CD8-positive, alpha-beta memory T cell (primary cell): ENCODE measurements at regions not wholly inside any gene's neighbourhood (a gene's known extent, or its start where the extent isn't known, plus 50 kb on each side); places are given as distances from the start of the nearest gene placed in this dataset.
A peak's percentile ranks its signal among the peaks of the same experiment; 100 is the strongest.

ENCODE experiments used
- CTCF ChIA-PET: fragments of 350-600 bp; sonication (Branson Sonifier 250); formaldehyde crosslinking; loops from one replicate; lab custom pipeline; 2021; ENCODE audit warnings: antibody characterized with exemption; lab: Charles Lee
- POLR2A ChIA-PET: fragments of 350-600 bp; sonication (Branson Sonifier 250); formaldehyde crosslinking; loops from one replicate; lab custom pipeline; 2021; ENCODE audit warnings: antibody characterized with exemption; lab: Charles Lee
- DNase-seq, 5 donors: peaks; one replicate each; pipeline versions ENCODE4 v3.0.0 to v3.0.0-alpha.2; 2020 to 2022; ENCODE audit warnings: mixed read lengths in 1 of 5
- H3K27ac ChIP-seq: one replicate; pipeline ENCODE4 v1.7.0; 2013; ENCODE audit warnings: low read depth, mild to moderate bottlenecking, low read length, moderate library complexity
- H3K27me3 ChIP-seq: 2 replicates; pipeline ENCODE4 v1.7.0; 2013; ENCODE audit warnings: low read length, mild to moderate bottlenecking; ENCODE audit not compliant: insufficient read depth, poor library complexity, severe bottlenecking
- H3K36me3 ChIP-seq: 2 replicates; pipeline ENCODE4 v1.7.0; 2013; ENCODE audit warnings: mild to moderate bottlenecking, low read length, moderate library complexity; ENCODE audit not compliant: insufficient read depth
- H3K4me1 ChIP-seq: 2 replicates; pipeline ENCODE4 v1.7.0; 2013; ENCODE audit warnings: mild to moderate bottlenecking, low read length, moderate library complexity; ENCODE audit not compliant: insufficient read depth
- H3K4me3 ChIP-seq: 2 replicates; pipeline ENCODE4 v1.7.0; 2013; ENCODE audit warnings: mild to moderate bottlenecking, low read length
- H3K9me3 ChIP-seq: 2 replicates; pipeline ENCODE4 v1.7.0; 2013; ENCODE audit warnings: mild to moderate bottlenecking, low read length
- H3K27ac Mint-ChIP-seq, 8 donors: one replicate each; pipeline ENCODE4 v1.8.0; 2020 to 2021; ENCODE audit warnings: mixed read lengths in 8 of 8, mild to moderate bottlenecking in 6 of 8, inconsistent platforms in 3 of 8, moderate library complexity in 3 of 8
- H3K27me3 Mint-ChIP-seq, 2 donors: one replicate each; pipeline ENCODE4 v1.8.0; 2020 to 2021; ENCODE audit warnings: mixed read lengths in 2 of 2, mild to moderate bottlenecking in 1 of 2, moderate library complexity in 1 of 2
- H3K36me3 Mint-ChIP-seq, 3 donors: one replicate each; pipeline ENCODE4 v1.8.0; 2020 to 2021; ENCODE audit warnings: mixed read lengths in 3 of 3, inconsistent platforms in 1 of 3, mild to moderate bottlenecking in 1 of 3
- H3K4me1 Mint-ChIP-seq, 3 donors: one replicate each; pipeline ENCODE4 v1.8.0; 2020 to 2021; ENCODE audit warnings: mixed read lengths in 3 of 3, inconsistent platforms in 1 of 3, mild to moderate bottlenecking in 1 of 3
- H3K4me3 Mint-ChIP-seq, 7 donors: one replicate each; pipeline ENCODE4 v1.8.0; 2020 to 2021; ENCODE audit warnings: mixed read lengths in 7 of 7, mild to moderate bottlenecking in 6 of 7, moderate library complexity in 4 of 7, inconsistent platforms in 2 of 7
- H3K9me3 Mint-ChIP-seq, 5 donors: one replicate each; pipeline ENCODE4 v1.8.0; 2020 to 2022; ENCODE audit warnings: mixed read lengths in 5 of 5, mild to moderate bottlenecking in 3 of 5, moderate library complexity in 2 of 5, inconsistent platforms in 1 of 5

- Histone ChIP-seq H3K27ac (no peak overlapping the region), H3K4me3 (no peak overlapping the region), H3K4me1 (no peaks in the 10 kb centered on the region), H3K9me3 (no peaks in the 10 kb centered on the region), H3K36me3 (no peaks in the 10 kb centered on the region), H3K27me3 (no peaks in the 10 kb centered on the region)
- no peak overlapping the region for H3K4me3 Mint-ChIP-seq
- peaks cover 0 to 17% (median 8%) of the 10 kb centered on the region in 5 donors for H3K9me3 Mint-ChIP-seq
- peaks cover 0 to 2% (median 0%) of the 10 kb centered on the region in 3 donors for H3K36me3 Mint-ChIP-seq
- H3K27ac Mint-ChIP-seq: no peak overlapping the region
- no peaks in the 10 kb centered on the region for H3K27me3 Mint-ChIP-seq
- no peak for DNase-seq
- ChIA-PET CTCF (no interaction called here), POLR2A (no interaction called here)
- no peaks in the 10 kb centered on the region for H3K4me1 Mint-ChIP-seq
These were observed 236.0 kb upstream of the ZNF462 start for GRCh38 chr9:106626936-106627335.

- DNase-seq: no peak
- Mint-ChIP-seq H3K27ac (no peak overlapping the region), H3K36me3 (peaks cover 0 to 2% (median 0%) of the 10 kb centered on the region in 3 donors), H3K9me3 (peaks cover 2 to 12% (median 11%) of the 10 kb centered on the region in 5 donors), H3K4me1 (no peaks in the 10 kb centered on the region), H3K4me3 (no peak overlapping the region), H3K27me3 (no peaks in the 10 kb centered on the region)
- Histone ChIP-seq H3K36me3 (no peaks in the 10 kb centered on the region), H3K27ac (no peak overlapping the region), H3K4me1 (no peaks in the 10 kb centered on the region), H3K4me3 (no peak overlapping the region), H3K9me3 (no peaks in the 10 kb centered on the region), H3K27me3 (no peaks in the 10 kb centered on the region)
- CTCF ChIA-PET: no interaction called here
- POLR2A ChIA-PET: no interaction called here
These were observed 230.3 kb upstream of the ZNF462 start for GRCh38 chr9:106632621-106633020.

- H3K36me3 Mint-ChIP-seq: peaks cover 0 to 2% (median 0%) of the 10 kb centered on the region in 3 donors
- no peak overlapping the region for H3K27ac ChIP-seq
- H3K4me3 ChIP-seq: no peak overlapping the region
- CTCF ChIA-PET: no interaction called here
- H3K4me1 Mint-ChIP-seq: no peaks in the 10 kb centered on the region
- H3K4me3 Mint-ChIP-seq: no peak overlapping the region
- peaks cover 2 to 21% (median 8%) of the 10 kb centered on the region in 5 donors for H3K9me3 Mint-ChIP-seq
- H3K4me1 ChIP-seq: no peaks in the 10 kb centered on the region
- no peak for DNase-seq
- H3K27ac Mint-ChIP-seq: no peak overlapping the region
- POLR2A ChIA-PET: no interaction called here
- no peaks in the 10 kb centered on the region for H3K27me3 Mint-ChIP-seq
- H3K27me3 ChIP-seq: no peaks in the 10 kb centered on the region
- no peaks in the 10 kb centered on the region for H3K9me3 ChIP-seq
- H3K36me3 ChIP-seq: no peaks in the 10 kb centered on the region
These were observed 228.8 kb upstream of the ZNF462 start for GRCh38 chr9:106634183-106634582.

GRCh38 chr9:106634641-106635040 is 228.3 kb upstream of the ZNF462 start:
- Histone ChIP-seq H3K4me1 (no peaks in the 10 kb centered on the region), H3K9me3 (no peaks in the 10 kb centered on the region), H3K27ac (no peak overlapping the region), H3K36me3 (no peaks in the 10 kb centered on the region), H3K27me3 (no peaks in the 10 kb centered on the region), H3K4me3 (no peak overlapping the region)
- Mint-ChIP-seq H3K4me3 (no peak overlapping the region), H3K27me3 (no peaks in the 10 kb centered on the region), H3K36me3 (no peaks in the 10 kb centered on the region), H3K4me1 (no peaks in the 10 kb centered on the region), H3K9me3 (peaks cover 2 to 21% (median 7%) of the 10 kb centered on the region in 5 donors), H3K27ac (no peak overlapping the region)
- ChIA-PET CTCF (no interaction called here), POLR2A (no interaction called here)
- no peak for DNase-seq

GRCh38 chr9:106637486-106637885 is 225.5 kb upstream of the ZNF462 start:
- H3K9me3 Mint-ChIP-seq: peaks cover 0 to 29% (median 4%) of the 10 kb centered on the region in 5 donors
- POLR2A ChIA-PET: no interaction called here
- H3K36me3 Mint-ChIP-seq: no peaks in the 10 kb centered on the region
- no peak overlapping the region for H3K4me3 Mint-ChIP-seq
- H3K27me3 Mint-ChIP-seq: no peaks in the 10 kb centered on the region
- Histone ChIP-seq H3K9me3 (no peaks in the 10 kb centered on the region), H3K4me1 (no peaks in the 10 kb centered on the region), H3K4me3 (no peak overlapping the region), H3K27me3 (no peaks in the 10 kb centered on the region), H3K27ac (no peak overlapping the region), H3K36me3 (no peaks in the 10 kb centered on the region)
- CTCF ChIA-PET: no interaction called here
- DNase-seq: no peak
- H3K4me1 Mint-ChIP-seq: no peaks in the 10 kb centered on the region
- H3K27ac Mint-ChIP-seq: no peak overlapping the region

GRCh38 chr9:106639873-106640568 is 222.9 kb upstream of the ZNF462 start:
- CTCF ChIA-PET: no interaction called here
- Mint-ChIP-seq H3K4me1 (no peaks in the 10 kb centered on the region), H3K9me3 (peaks cover 2 to 21% (median 13%) of the 10 kb centered on the region in 5 donors), H3K27ac (no peak overlapping the region), H3K27me3 (no peaks in the 10 kb centered on the region), H3K36me3 (no peaks in the 10 kb centered on the region), H3K4me3 (no peak overlapping the region)
- no peak for DNase-seq
- H3K27me3 ChIP-seq: no peaks in the 10 kb centered on the region
- H3K4me3 ChIP-seq: no peak overlapping the region
- H3K9me3 ChIP-seq: no peaks in the 10 kb centered on the region
- H3K27ac ChIP-seq: no peak overlapping the region
- POLR2A ChIA-PET: no interaction called here
- H3K36me3 ChIP-seq: no peaks in the 10 kb centered on the region
- no peaks in the 10 kb centered on the region for H3K4me1 ChIP-seq

- H3K4me1 Mint-ChIP-seq: no peaks in the 10 kb centered on the region
- H3K9me3 Mint-ChIP-seq: peaks cover 0 to 14% (median 11%) of the 10 kb centered on the region in 5 donors
- no peaks in the 10 kb centered on the region for H3K36me3 ChIP-seq
- H3K36me3 Mint-ChIP-seq: no peaks in the 10 kb centered on the region
- no peaks in the 10 kb centered on the region for H3K27me3 ChIP-seq
- H3K27ac ChIP-seq: no peak overlapping the region
- POLR2A ChIA-PET: no interaction called here
- DNase-seq: no peak
- H3K4me3 Mint-ChIP-seq: no peak overlapping the region
- CTCF ChIA-PET: no interaction called here
- H3K4me3 ChIP-seq: no peak overlapping the region
- no peak overlapping the region for H3K27ac Mint-ChIP-seq
- H3K27me3 Mint-ChIP-seq: no peaks in the 10 kb centered on the region
- no peaks in the 10 kb centered on the region for H3K9me3 ChIP-seq
- no peaks in the 10 kb centered on the region for H3K4me1 ChIP-seq
These were observed 219.6 kb upstream of the ZNF462 start for GRCh38 chr9:106643211-106643930.

- H3K27ac Mint-ChIP-seq: peak overlapping the region in 1 of 8 donors; percentile 66
- no peaks in the 10 kb centered on the region for H3K27me3 ChIP-seq
- DNase-seq: no peak
- ChIA-PET CTCF (no interaction called here), POLR2A (no interaction called here)
- H3K9me3 Mint-ChIP-seq: peaks cover 0 to 11% (median 10%) of the 10 kb centered on the region in 5 donors
- no peaks in the 10 kb centered on the region for H3K36me3 Mint-ChIP-seq
- no peaks in the 10 kb centered on the region for H3K36me3 ChIP-seq
- no peak overlapping the region for H3K4me3 Mint-ChIP-seq
- H3K4me1 ChIP-seq: no peaks in the 10 kb centered on the region
- H3K4me3 ChIP-seq: no peak overlapping the region
- no peak overlapping the region for H3K27ac ChIP-seq
- no peaks in the 10 kb centered on the region for H3K9me3 ChIP-seq
- no peaks in the 10 kb centered on the region for H3K27me3 Mint-ChIP-seq
- H3K4me1 Mint-ChIP-seq: no peaks in the 10 kb centered on the region
These were observed 218.3 kb upstream of the ZNF462 start for GRCh38 chr9:106644661-106645060.
